ENCODE measurements at regions not wholly inside any gene's neighbourhood (a gene's known extent, or its start where the extent isn't known, plus 50 kb on each side); places are given as distances from the start of the nearest gene placed in this dataset.

- TF ChIP-seq GABPA (IDR thresholded peaks at IDR 0.05 in 1 of 2, conservative IDR thresholded peaks at IDR 0.05 in 1 of 2) (no peak), FOXA2 (IDR thresholded peaks at IDR 0.05) (no peak), EGR1 (IDR thresholded peaks at IDR 0.05; ENCODE audit: low read depth in 2 of 2) (no peak), NR2F2 (IDR thresholded peaks at IDR 0.05) (no peak), RXRA (IDR thresholded peaks at IDR 0.05) (no peak), HNF4A (conservative IDR thresholded peaks at IDR 0.05) (no peak), SP1 (IDR thresholded peaks at IDR 0.05) (no peak), FOXA1 (IDR thresholded peaks at IDR 0.05) (no peak), YY1 (IDR thresholded peaks at IDR 0.05) (no peak), HNF4G (IDR thresholded peaks at IDR 0.05) (no peak), REST (IDR thresholded peaks at IDR 0.05) (no peak), TAF1 (conservative IDR thresholded peaks at IDR 0.05) (no peak), MAX (IDR thresholded peaks at IDR 0.05) (no peak)
- H3K27me3 ChIP-seq (ENCODE audit: control insufficient read depth in 4 of 4, insufficient read depth in 4 of 4, low read length in 3 of 4), result no peaks in the 10 kb centered on the region
- 72% methylated on average over 3 of the region's 3 CpGs for WGBS
- H3K4me3 ChIP-seq (ENCODE audit: low read depth in 1 of 3, low read length in 3 of 3), result no peak overlapping the region
- H3K9me3 ChIP-seq (ENCODE audit: control insufficient read depth in 4 of 4, low read length in 3 of 4), result no peaks in the 10 kb centered on the region
- H3K36me3 ChIP-seq (ENCODE audit: control insufficient read depth in 4 of 4, insufficient read depth in 3 of 4, low read depth in 1 of 4, low read length in 3 of 4), result no peaks in the 10 kb centered on the region
- no peak overlapping the region for H3K9ac ChIP-seq (ENCODE audit: low read depth in 1 of 2, low read length in 2 of 2)
- no peaks in the 10 kb centered on the region for H3K4me1 ChIP-seq (ENCODE audit: control insufficient read depth in 4 of 4, insufficient read depth in 4 of 4, low read length in 3 of 4)
- H3K27ac ChIP-seq (ENCODE audit: low read depth in 1 of 2, low read length in 2 of 2), result no peak overlapping the region
- DNase-seq (ENCODE audit: low spot score), result no peak
Observed at GRCh38 chr10:129005804-129006203, 461.2 kb upstream of the MGMT start.

- Histone ChIP-seq H3K9ac (ENCODE audit: low read depth in 1 of 2, low read length in 2 of 2) (no peak overlapping the region), H3K27me3 (ENCODE audit: control insufficient read depth in 4 of 4, insufficient read depth in 4 of 4, low read length in 3 of 4) (peaks cover 0 to 7% (median 0%) of the 10 kb centered on the region in 4 donors), H3K4me1 (ENCODE audit: control insufficient read depth in 4 of 4, insufficient read depth in 4 of 4, low read length in 3 of 4) (no peaks in the 10 kb centered on the region), H3K4me3 (ENCODE audit: low read depth in 1 of 3, low read length in 3 of 3) (no peak overlapping the region), H3K9me3 (ENCODE audit: control insufficient read depth in 4 of 4, low read length in 3 of 4) (no peaks in the 10 kb centered on the region), H3K36me3 (ENCODE audit: control insufficient read depth in 4 of 4, insufficient read depth in 3 of 4, low read depth in 1 of 4, low read length in 3 of 4) (no peaks in the 10 kb centered on the region), H3K27ac (ENCODE audit: low read depth in 1 of 2, low read length in 2 of 2) (no peak overlapping the region)
- WGBS, result 82% methylated on average over 6 of the region's 6 CpGs
- TF ChIP-seq FOXA1 (IDR thresholded peaks at IDR 0.05), result no peak
- TF ChIP-seq MAX (IDR thresholded peaks at IDR 0.05), result no peak
- no peak for TF ChIP-seq CTCF (IDR thresholded peaks at IDR 0.05; ENCODE audit: low read depth, low read length, missing input control)
- no peak for TF ChIP-seq RAD21 (IDR thresholded peaks at IDR 0.05)
- no peak for TF ChIP-seq ATF3 (IDR thresholded peaks at IDR 0.05)
- no peak for TF ChIP-seq NR2F2 (IDR thresholded peaks at IDR 0.05)
- no peak for TF ChIP-seq TAF1 (conservative IDR thresholded peaks at IDR 0.05)
- TF ChIP-seq REST (IDR thresholded peaks at IDR 0.05), result no peak
- TF ChIP-seq ZBTB33 (IDR thresholded peaks at IDR 0.05), result no peak
- no peak for TF ChIP-seq HNF4A (conservative IDR thresholded peaks at IDR 0.05)
- TF ChIP-seq SP1 (IDR thresholded peaks at IDR 0.05), result no peak
- TF ChIP-seq JUND (IDR thresholded peaks at IDR 0.05), result no peak
- no peak for TF ChIP-seq HNF4G (IDR thresholded peaks at IDR 0.05)
- TF ChIP-seq EGR1 (IDR thresholded peaks at IDR 0.05; ENCODE audit: low read depth in 2 of 2), result no peak
- no peak for TF ChIP-seq FOXA2 (IDR thresholded peaks at IDR 0.05)
- DNase-seq (ENCODE audit: low spot score), result no peak
Observed at GRCh38 chr10:129018511-129018910, 448.5 kb upstream of the MGMT start.

Data from liver (tissue), 8 donors.